HepG2 (cell line): ENCODE measurements at regions not wholly inside any gene's neighbourhood (a gene's known extent, or its start where the extent isn't known, plus 50 kb on each side); places are given as distances from the start of the nearest gene placed in this dataset.

Experiments
- ATAC-seq: fragments of 200-7000 bp; cut with Tn5 transposase; 3 replicates; pipeline ENCODE4 v1.9.1; 2020; ENCODE audit warnings: mild to moderate bottlenecking, moderate library complexity
- BruUV-seq: library from RNA; stranded (reverse); fragments of 400-500 nt; replicated peaks from 2 replicates; lab custom pipeline; 2021; lab: Mats Ljungman, UMichigan
- CTCF ChIA-PET: fragments of 300-600 bp; formaldehyde crosslinking; extraction: SDS; loops from one replicate; lab custom pipeline; 2021; ENCODE audit warnings: low total read pairs, inconsistent platforms, low intra/inter-chr PET ratio; lab: Yijun Ruan, JAX
- POLR2A ChIA-PET: fragments of 350-600 bp; sonication (Branson Sonifier 250); formaldehyde crosslinking; loops from one replicate; lab custom pipeline; 2020; ENCODE audit warnings: antibody characterized with exemption, inconsistent platforms; lab: Yijun Ruan, JAX
- DNase-seq: peaks from one replicate; pipeline ENCODE4 v3.0.0-alpha.2; 2015; ENCODE audit warnings: low spot score
- FAIRE-seq: peaks from 3 replicates; lab custom pipeline; 2011; peaks lifted over from hg19 to GRCh38; lab: Jason Lieb, UNC
- H2AFZ ChIP-seq: one replicate; pipeline ENCODE4 v1.6.1; 2011; ENCODE audit warnings: low read length, inconsistent platforms
- H3K27ac ChIP-seq: fragments of 300-600 bp; 3 replicates; pipeline ENCODE4 v1.8.0; 2011; ENCODE audit warnings: mixed run types, mild to moderate bottlenecking, mixed read lengths, low read length, inconsistent platforms; ENCODE audit not compliant: insufficient read depth; ENCODE audit errors: extremely low read length
- H3K27me3 ChIP-seq, 2 experiments: fragments of 200-600 bp in 1 of 2; 2 replicates in 1 of 2; 3 replicates in 1 of 2; pipeline versions ENCODE4 v1.6.0 to v1.8.0; 2011; ENCODE audit warnings: low read length in 2 of 2, mild to moderate bottlenecking in 2 of 2, moderate library complexity in 2 of 2, inconsistent platforms in 1 of 2; ENCODE audit not compliant: insufficient read depth in 2 of 2, control insufficient read depth in 1 of 2
- H3K36me3 ChIP-seq, 2 experiments: fragments of 200-600 bp in 1 of 2; replicated peaks in 1 of 2; 2 replicates in 1 of 2; 3 replicates in 1 of 2; pipeline versions ENCODE4 v1.5.1 to v1.8.0; 2011; ENCODE audit warnings: low read length in 2 of 2, inconsistent platforms in 1 of 2; ENCODE audit not compliant: insufficient read depth in 2 of 2, control insufficient read depth in 1 of 2
- H3K4me1 ChIP-seq: 2 replicates; pipeline ENCODE4 v1.5.1; 2012; ENCODE audit warnings: low read length, inconsistent platforms; ENCODE audit not compliant: insufficient read depth
- H3K4me2 ChIP-seq: 2 replicates; pipeline ENCODE4 v1.6.0; 2011; ENCODE audit warnings: low read depth, low read length, inconsistent platforms
- H3K4me3 ChIP-seq, 3 experiments: fragments of 200-600 bp in 1 of 3; sonication (generic), shearing (Covaris generic) in 1 of 3; replicated peaks in 1 of 3; 2 replicates each; pipeline ENCODE4 v1.5.1; 2011 to 2016; ENCODE audit warnings: low read length in 3 of 3, inconsistent platforms in 2 of 3, low read depth in 2 of 3, mild to moderate bottlenecking in 2 of 3, control low read depth in 1 of 3, mixed read lengths in 1 of 3; ENCODE audit not compliant: insufficient read depth in 1 of 3
- H3K79me2 ChIP-seq: one replicate; pipeline ENCODE4 v1.6.1; 2011; ENCODE audit warnings: low read length, inconsistent platforms; ENCODE audit not compliant: insufficient read depth
- H3K9ac ChIP-seq: 2 replicates; pipeline ENCODE4 v1.6.0; 2011; ENCODE audit warnings: mild to moderate bottlenecking, low read depth, low read length, inconsistent platforms; ENCODE audit not compliant: insufficient read depth
- H3K9me3 ChIP-seq: 2 replicates; pipeline ENCODE4 v1.5.1; 2012; ENCODE audit warnings: mild to moderate bottlenecking, low read length
- H4K20me1 ChIP-seq: 2 replicates; pipeline ENCODE4 v1.6.0; 2011; ENCODE audit warnings: inconsistent platforms, mild to moderate bottlenecking, low read length, moderate library complexity; ENCODE audit not compliant: insufficient read depth
- FOXP4 ChIP-seq: sonication (generic); formaldehyde crosslinking; IDR thresholded peaks from 2 replicates; pipeline ENCODE4 v1.4.0; 2020; ENCODE audit warnings: missing genetic modification reagents
- KDM4B ChIP-seq: sonication (generic); formaldehyde crosslinking; IDR thresholded peaks from 2 replicates; pipeline ENCODE4 v1.4.0; 2020; ENCODE audit warnings: missing genetic modification reagents
- MAX ChIP-seq: IDR thresholded peaks from 2 replicates; pipeline ENCODE4 v1.6.1; 2012; ENCODE audit warnings: inconsistent platforms
- PPARG ChIP-seq: conservative IDR thresholded peaks from 2 replicates; pipeline ENCODE4 v1.6.1; 2016; ENCODE audit warnings: missing biosample characterization, missing genetic modification reagents
- SALL1 ChIP-seq: sonication (generic); formaldehyde crosslinking; IDR thresholded peaks from 2 replicates; pipeline ENCODE4 v1.8.0; 2022; ENCODE audit warnings: mild to moderate bottlenecking, missing genetic modification reagents
- YY1 ChIP-seq: IDR thresholded peaks from 2 replicates; pipeline ENCODE4 v1.6.1; 2011; ENCODE audit warnings: low read length, low read depth, moderate library complexity, mild to moderate bottlenecking; ENCODE audit not compliant: insufficient read depth, insufficient replicate concordance
- ZHX1 ChIP-seq: sonication (generic); formaldehyde crosslinking; IDR thresholded peaks from 2 replicates; pipeline ENCODE4 v1.8.1; 2022; ENCODE audit warnings: low read depth, mild to moderate bottlenecking, missing genetic modification reagents
- ZNF232 ChIP-seq: sonication (generic); formaldehyde crosslinking; IDR thresholded peaks from 2 replicates; pipeline ENCODE4 v1.4.0; 2020; ENCODE audit warnings: missing genetic modification reagents, borderline replicate concordance
- ZNF274 ChIP-seq: sonication (generic); formaldehyde crosslinking; IDR thresholded peaks from 2 replicates; pipeline ENCODE4 v1.5.1; 2020; ENCODE audit warnings: mild to moderate bottlenecking, missing genetic modification reagents
- ZNF510 ChIP-seq: sonication (generic); formaldehyde crosslinking; IDR thresholded peaks from 2 replicates; pipeline ENCODE4 v1.4.0; 2020; ENCODE audit warnings: low read depth, mild to moderate bottlenecking, missing genetic modification reagents
- ZNF557 ChIP-seq: sonication (generic); formaldehyde crosslinking; IDR thresholded peaks from 2 replicates; pipeline ENCODE4 v1.4.0; 2020; ENCODE audit warnings: missing genetic modification reagents
- ZNF574 ChIP-seq: sonication (generic); formaldehyde crosslinking; IDR thresholded peaks from 2 replicates; pipeline ENCODE4 v1.4.0; 2020; ENCODE audit warnings: missing genetic modification reagents
- ZNF768 ChIP-seq: sonication (generic); formaldehyde crosslinking; IDR thresholded peaks from 2 replicates; pipeline ENCODE4 v1.4.0; 2020; ENCODE audit warnings: missing genetic modification reagents
- WGBS: methylation state at CpG from one replicate; pipeline ENCODE4 v1.1.6; 2017; ENCODE audit warnings: low lambda C conversion rate; 5-methylcytosine and 5-hydroxymethylcytosine counted together
- in situ Hi-C: cut with HindIII; loops from 2 replicates; pipeline ENCODE4 v1.10.0; 2017; ENCODE audit warnings: low pct_unique_long_range_greater_than_20kb; ENCODE audit not compliant: extremely low pct_ligation_motif_present
- intact Hi-C: fragments of 100-400 bp; cut with micrococcal nuclease; formaldehyde crosslinking; loops from one replicate; pipeline ENCODE4 v1.10.0; 2022; ENCODE audit not compliant: unreplicated experiment

- in situ Hi-C loops (no loop called here), intact Hi-C loops (no loop called here)
- Histone ChIP-seq H3K79me2 (no peaks in the 10 kb centered on the region), H3K36me3 (no peaks in the 10 kb centered on the region), H2AFZ (no peak overlapping the region), H3K4me2 (no peak overlapping the region), H3K4me1 (peaks cover 7% of the 10 kb centered on the region), H3K4me3 (no peak overlapping the region), H3K27ac (no peak overlapping the region), H3K9me3 (no peaks in the 10 kb centered on the region), H3K9ac (no peak overlapping the region), H3K27me3 (no peaks in the 10 kb centered on the region), H4K20me1 (no peaks in the 10 kb centered on the region)
- no peak for TF ChIP-seq ZNF557 (CRISPR knock-in tag)
- TF ChIP-seq ZNF510 (CRISPR knock-in tag) = no peak
- no peak for TF ChIP-seq YY1
- TF ChIP-seq KDM4B (CRISPR knock-in tag) = no peak
- no peak for TF ChIP-seq PPARG (CRISPR knock-in tag)
- no peak for TF ChIP-seq ZNF768 (CRISPR knock-in tag)
- no peak for TF ChIP-seq ZNF574 (CRISPR knock-in tag)
- TF ChIP-seq ZNF232 (CRISPR knock-in tag) = no peak
- TF ChIP-seq SALL1 (CRISPR knock-in tag) = no peak
- TF ChIP-seq MAX = no peak
- TF ChIP-seq ZHX1 (CRISPR knock-in tag) = no peak
- no peak for TF ChIP-seq ZNF274
- TF ChIP-seq FOXP4 = no peak
- ATAC-seq (no peak), DNase-seq (no peak), FAIRE-seq (no peak)
- CTCF ChIA-PET = no interaction called here
- 82% methylated on average over 4 of the region's 4 CpGs for WGBS
- no TSS peak for BruUV-seq
- POLR2A ChIA-PET = no interaction called here
These were observed 151.8 kb downstream of the TBX5 start for GRCh38 chr12:114253976-114254778.
